ENCODE measurements at regions not wholly inside any gene's neighbourhood (a gene's known extent, or its start where the extent isn't known, plus 50 kb on each side); places are given as distances from the start of the nearest gene placed in this dataset.

DNA sequence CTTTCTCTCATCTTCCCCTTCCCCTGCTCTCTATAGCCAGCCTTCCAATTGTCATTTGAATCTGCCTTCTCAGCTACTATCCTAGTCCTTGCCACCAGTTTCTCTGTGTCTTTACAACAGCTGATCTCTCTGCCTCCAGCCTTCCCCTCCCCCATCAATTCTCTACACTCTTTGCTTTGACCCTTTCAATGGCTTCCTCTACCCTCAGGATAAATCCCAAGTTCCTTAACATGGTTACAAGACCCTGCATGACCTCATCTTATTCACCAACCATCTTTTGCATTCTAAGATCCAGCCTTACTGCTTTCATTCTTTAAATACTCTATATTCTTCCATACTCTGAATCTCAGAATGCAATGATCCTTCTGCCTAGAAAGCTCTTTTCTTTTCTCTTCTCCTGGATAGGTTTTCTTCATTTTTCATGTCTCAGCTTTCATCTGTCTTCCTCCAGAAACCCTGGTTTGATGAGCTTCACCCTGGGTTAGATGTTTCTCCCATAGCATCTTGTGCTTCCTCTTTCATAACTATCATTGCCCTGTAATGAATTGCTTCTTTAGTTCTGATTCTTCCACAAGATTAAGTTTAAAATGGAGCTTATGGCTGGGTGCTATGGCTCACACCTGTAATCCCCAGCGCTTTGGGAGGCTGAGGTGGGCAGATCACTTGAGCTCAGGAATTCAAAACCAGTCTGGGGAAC is 58.6 kb upstream of the ZSWIM6 start:
- TF ChIP-seq, protein P1, sequence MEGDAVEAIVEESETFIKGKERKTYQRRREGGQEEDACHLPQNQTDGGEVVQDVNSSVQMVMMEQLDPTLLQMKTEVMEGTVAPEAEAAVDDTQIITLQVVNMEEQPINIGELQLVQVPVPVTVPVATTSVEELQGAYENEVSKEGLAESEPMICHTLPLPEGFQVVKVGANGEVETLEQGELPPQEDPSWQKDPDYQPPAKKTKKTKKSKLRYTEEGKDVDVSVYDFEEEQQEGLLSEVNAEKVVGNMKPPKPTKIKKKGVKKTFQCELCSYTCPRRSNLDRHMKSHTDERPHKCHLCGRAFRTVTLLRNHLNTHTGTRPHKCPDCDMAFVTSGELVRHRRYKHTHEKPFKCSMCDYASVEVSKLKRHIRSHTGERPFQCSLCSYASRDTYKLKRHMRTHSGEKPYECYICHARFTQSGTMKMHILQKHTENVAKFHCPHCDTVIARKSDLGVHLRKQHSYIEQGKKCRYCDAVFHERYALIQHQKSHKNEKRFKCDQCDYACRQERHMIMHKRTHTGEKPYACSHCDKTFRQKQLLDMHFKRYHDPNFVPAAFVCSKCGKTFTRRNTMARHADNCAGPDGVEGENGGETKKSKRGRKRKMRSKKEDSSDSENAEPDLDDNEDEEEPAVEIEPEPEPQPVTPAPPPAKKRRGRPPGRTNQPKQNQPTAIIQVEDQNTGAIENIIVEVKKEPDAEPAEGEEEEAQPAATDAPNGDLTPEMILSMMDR (IDR thresholded peaks at IDR 0.05) = no peak
- no peak for TF ChIP-seq POLR2A (IDR thresholded peaks at IDR 0.05)

Measured in prostate gland (tissue), 2 donors.